ENCODE measurements at regions not wholly inside any gene's neighbourhood (a gene's known extent, or its start where the extent isn't known, plus 50 kb on each side); places are given as distances from the start of the nearest gene placed in this dataset.

DNA sequence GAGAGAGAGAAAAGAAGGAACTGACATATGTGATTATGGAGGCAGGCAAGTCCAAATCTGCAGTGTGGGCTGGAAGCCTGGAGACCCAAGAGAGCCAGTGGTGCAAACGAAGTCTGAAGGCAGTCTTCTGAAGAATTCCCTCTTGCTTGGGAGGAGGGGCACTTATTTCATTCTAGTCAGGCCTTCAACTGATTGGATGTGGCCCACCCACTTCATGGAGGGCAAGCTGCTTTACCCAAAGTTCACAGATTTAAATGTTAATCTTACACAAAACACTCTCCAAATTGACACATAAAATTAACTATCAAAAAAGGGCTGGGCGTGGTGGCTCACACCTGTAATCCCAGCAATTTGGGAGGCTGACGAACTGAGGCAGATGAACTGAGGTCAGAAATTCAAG, 103.5 kb upstream of the RAB3GAP2 start:
- Histone ChIP-seq H3K36me3 (ENCODE audit: low read depth) (no peaks in the 10 kb centered on the region), H3K4me1 (ENCODE audit: low read depth) (no peaks in the 10 kb centered on the region), H3K4me3 (no peak overlapping the region), H3K9me3 (no peaks in the 10 kb centered on the region)
- ATAC-seq (no peak), DNase-seq (no peak)
- intact Hi-C loops (cut with DNase I, micrococcal nuclease), result no loop called here
- no peak for TF ChIP-seq CTCF (IDR thresholded peaks at IDR 0.05)

GRCh38 chr1:220374449-220374848, 102.2 kb upstream of the RAB3GAP2 start:
- no peak for TF ChIP-seq CTCF (IDR thresholded peaks at IDR 0.05)
- H3K9me3 ChIP-seq, result no peaks in the 10 kb centered on the region

DNA sequence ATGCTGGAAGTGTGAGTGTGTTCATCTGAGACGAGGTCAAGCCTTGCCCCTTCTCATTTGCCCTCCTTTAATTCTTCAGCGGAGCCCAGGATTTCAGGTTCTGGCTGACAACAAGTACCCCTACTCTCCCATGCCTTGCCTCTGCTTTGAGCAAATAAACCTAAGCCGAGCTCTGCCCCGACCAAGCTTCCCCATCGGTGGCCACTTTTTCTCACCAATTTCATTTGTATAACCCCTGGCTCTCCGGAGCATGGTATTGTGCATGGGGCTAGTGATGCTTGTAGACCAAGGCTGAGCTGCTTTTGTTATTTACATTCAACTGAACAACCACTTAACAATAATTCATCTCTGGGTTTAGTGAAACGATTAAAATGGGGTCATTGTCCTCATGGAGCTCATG, 100.2 kb upstream of the RAB3GAP2 start:
- Histone ChIP-seq H3K36me3 (ENCODE audit: low read depth) (no peaks in the 10 kb centered on the region), H3K4me3 (no peak overlapping the region), H3K9me3 (no peaks in the 10 kb centered on the region), H3K4me1 (ENCODE audit: low read depth) (no peaks in the 10 kb centered on the region)
- ATAC-seq (no peak), DNase-seq (no peak)
- intact Hi-C loops (cut with DNase I, micrococcal nuclease), result no loop called here
- no peak for TF ChIP-seq CTCF (IDR thresholded peaks at IDR 0.05)

More at GRCh38 chr1:220374449-220374848, 102.2 kb upstream of the RAB3GAP2 start:
- no peak overlapping the region for H3K4me3 ChIP-seq
- no peaks in the 10 kb centered on the region for H3K36me3 ChIP-seq (ENCODE audit: low read depth)
- H3K4me1 ChIP-seq (ENCODE audit: low read depth), result no peaks in the 10 kb centered on the region
- no peak for ATAC-seq
- no peak for DNase-seq
- intact Hi-C loops (cut with DNase I, micrococcal nuclease), result no loop called here

DNA sequence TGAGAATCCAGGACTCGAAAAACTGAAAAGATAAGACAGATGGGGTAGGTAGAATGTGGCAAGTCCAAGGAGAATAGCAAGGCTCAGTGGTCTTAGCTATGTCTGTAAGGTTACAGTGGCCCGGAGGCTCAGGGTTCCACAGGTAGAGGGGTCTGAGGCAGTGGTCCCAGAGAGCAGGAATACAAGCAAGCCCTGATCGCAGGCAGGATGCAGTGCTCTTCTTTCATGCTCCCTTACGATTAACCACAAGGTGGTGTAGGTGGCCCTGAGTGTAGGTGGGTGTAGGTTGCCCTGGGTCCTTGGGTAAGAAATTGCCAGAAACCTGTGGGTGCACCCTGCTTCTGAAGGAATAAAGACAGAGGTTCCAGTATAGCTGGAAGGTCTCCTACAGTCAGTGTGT, 99.1 kb upstream of the RAB3GAP2 start:
- H3K4me1 ChIP-seq (ENCODE audit: low read depth), result no peaks in the 10 kb centered on the region
- H3K4me3 ChIP-seq, result no peak overlapping the region
- peak in 1 of 3 donors; percentile 9 for DNase-seq
- H3K36me3 ChIP-seq (ENCODE audit: low read depth), result no peaks in the 10 kb centered on the region
- TF ChIP-seq CTCF (IDR thresholded peaks at IDR 0.05), result no peak
- ATAC-seq, result no peak
- no peaks in the 10 kb centered on the region for H3K9me3 ChIP-seq
- intact Hi-C loops (cut with DNase I, micrococcal nuclease), result no loop called here

DNA sequence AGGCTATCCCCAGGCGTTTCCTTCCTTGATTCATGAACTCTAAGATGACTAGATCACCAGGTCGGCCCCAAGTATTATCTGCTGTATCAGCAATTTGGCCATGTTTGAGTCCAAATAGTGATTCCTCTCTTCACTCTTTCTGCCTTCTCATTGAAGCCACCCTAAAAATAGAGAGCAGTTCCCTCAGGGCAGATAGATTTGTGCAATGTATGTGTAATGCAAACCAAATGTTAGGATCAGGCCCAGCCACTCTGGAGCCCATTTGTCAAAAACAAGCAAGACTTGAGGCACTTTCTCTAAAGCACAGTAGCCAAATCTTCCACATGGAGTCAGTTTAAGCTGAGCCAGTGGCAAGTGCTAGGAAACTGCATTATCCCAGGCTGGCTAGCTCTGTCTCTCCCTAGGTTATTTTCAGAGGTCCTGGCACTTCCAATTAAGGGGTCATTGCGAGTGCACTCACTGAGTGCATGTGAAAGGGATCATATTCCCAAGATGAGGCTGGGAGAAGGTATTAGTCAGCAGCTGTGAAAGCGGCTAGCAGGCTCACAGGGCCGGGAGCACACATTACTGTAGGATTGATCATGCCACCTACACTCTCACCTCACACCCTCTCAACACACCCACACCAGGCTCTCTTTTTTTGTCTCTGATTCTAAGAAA, 97.9 kb upstream of the RAB3GAP2 start:
- no peak for DNase-seq
- no peak for ATAC-seq
- no peaks in the 10 kb centered on the region for H3K36me3 ChIP-seq (ENCODE audit: low read depth)
- H3K4me1 ChIP-seq (ENCODE audit: low read depth), result no peaks in the 10 kb centered on the region
- no peaks in the 10 kb centered on the region for H3K9me3 ChIP-seq
- H3K4me3 ChIP-seq, result no peak overlapping the region
- intact Hi-C loops (cut with DNase I, micrococcal nuclease), result no loop called here
- no peak for TF ChIP-seq CTCF (IDR thresholded peaks at IDR 0.05)

DNA sequence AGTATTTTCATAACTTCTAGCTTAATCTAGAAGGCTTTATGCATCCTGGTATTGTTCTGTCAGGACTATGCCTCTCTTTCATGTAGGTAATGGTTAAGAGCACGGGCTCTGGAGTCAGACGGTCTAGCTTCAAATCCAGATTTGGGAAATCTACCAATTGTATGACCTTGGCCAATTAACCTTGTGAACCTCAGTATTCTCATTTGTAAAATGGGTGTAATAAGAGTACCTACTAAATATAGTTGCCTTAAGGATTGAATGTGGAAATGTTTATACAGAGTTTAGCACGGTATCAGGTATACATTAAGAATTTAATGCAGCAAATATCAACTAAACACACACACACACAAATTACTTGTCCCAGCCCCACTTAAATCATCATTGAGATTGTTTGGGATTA, 97.3 kb upstream of the RAB3GAP2 start:
- H3K4me3 ChIP-seq, result no peak overlapping the region
- DNase-seq (no peak), ATAC-seq (no peak)
- TF ChIP-seq CTCF (IDR thresholded peaks at IDR 0.05), result no peak
- intact Hi-C loops (cut with DNase I, micrococcal nuclease), result no loop called here
- H3K36me3 ChIP-seq (ENCODE audit: low read depth), result no peaks in the 10 kb centered on the region
- no peaks in the 10 kb centered on the region for H3K9me3 ChIP-seq
- H3K4me1 ChIP-seq (ENCODE audit: low read depth), result no peaks in the 10 kb centered on the region
